DND-41 (cell line): ENCODE measurements at regions not wholly inside any gene's neighbourhood (a gene's known extent, or its start where the extent isn't known, plus 50 kb on each side); places are given as distances from the start of the nearest gene placed in this dataset.

Experiments used
- EZH2 ChIP-seq: IDR thresholded peaks from 3 replicates; pipeline ENCODE4 v1.6.1; 2012; ENCODE audit warnings: borderline replicate concordance, low read depth, mild to moderate bottlenecking, moderate library complexity, low read length, inconsistent platforms; ENCODE audit not compliant: severe bottlenecking
- TF ChIP-seq, protein P1 (sequence below): IDR thresholded peaks from 2 replicates; pipeline ENCODE4 v1.5.1; 2012; ENCODE audit warnings: borderline replicate concordance, low read length, moderate library complexity, mild to moderate bottlenecking; ENCODE audit not compliant: poor library complexity, severe bottlenecking; ENCODE audit errors: extremely low read depth

DNA sequence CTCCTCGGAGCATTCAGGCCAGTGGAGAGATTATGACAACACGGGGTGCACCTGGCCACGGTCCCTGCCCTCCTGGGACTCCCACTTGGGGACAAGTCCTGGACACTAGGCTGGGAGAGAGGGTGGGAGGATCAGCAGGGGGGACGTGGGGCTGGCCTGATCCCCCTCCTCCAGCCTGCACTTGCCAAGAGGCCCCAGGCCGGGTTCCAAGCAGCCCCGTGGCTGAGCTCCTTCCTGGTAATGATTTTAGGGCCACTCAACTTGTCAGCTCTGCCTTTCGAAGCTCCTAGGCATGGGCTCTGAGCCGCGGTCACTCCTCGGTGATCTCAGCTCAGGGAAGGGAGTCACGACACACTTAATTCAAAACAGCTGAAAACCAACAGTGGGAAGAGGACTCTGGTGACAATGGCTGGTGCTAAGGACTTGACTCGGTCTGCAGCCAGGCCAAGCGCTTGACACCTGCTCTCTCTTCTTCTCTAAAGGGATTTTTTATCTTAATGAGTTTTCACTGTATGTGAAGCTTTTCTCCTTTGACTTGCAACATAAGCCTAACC, 161.7 kb downstream of the BMP7 start:
- TF ChIP-seq, protein P1, sequence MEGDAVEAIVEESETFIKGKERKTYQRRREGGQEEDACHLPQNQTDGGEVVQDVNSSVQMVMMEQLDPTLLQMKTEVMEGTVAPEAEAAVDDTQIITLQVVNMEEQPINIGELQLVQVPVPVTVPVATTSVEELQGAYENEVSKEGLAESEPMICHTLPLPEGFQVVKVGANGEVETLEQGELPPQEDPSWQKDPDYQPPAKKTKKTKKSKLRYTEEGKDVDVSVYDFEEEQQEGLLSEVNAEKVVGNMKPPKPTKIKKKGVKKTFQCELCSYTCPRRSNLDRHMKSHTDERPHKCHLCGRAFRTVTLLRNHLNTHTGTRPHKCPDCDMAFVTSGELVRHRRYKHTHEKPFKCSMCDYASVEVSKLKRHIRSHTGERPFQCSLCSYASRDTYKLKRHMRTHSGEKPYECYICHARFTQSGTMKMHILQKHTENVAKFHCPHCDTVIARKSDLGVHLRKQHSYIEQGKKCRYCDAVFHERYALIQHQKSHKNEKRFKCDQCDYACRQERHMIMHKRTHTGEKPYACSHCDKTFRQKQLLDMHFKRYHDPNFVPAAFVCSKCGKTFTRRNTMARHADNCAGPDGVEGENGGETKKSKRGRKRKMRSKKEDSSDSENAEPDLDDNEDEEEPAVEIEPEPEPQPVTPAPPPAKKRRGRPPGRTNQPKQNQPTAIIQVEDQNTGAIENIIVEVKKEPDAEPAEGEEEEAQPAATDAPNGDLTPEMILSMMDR, result no peak
- TF ChIP-seq EZH2, result no peak
